DMS153 treated with DMSO at 0.1 percent for 48 hours (cell line): ENCODE measurements at regions not wholly inside any gene's neighbourhood (a gene's known extent, or its start where the extent isn't known, plus 50 kb on each side); places are given as distances from the start of the nearest gene placed in this dataset.
"Not testable (repeated sequence)": the region's sequence is repeated elsewhere in the genome, so short reads cannot be mapped to it uniquely, and the experiment has no call there.

Experiments used
- DNase-seq: peaks from one replicate; lab custom pipeline; 2025; ENCODE audit not compliant: unreplicated experiment; lab: John Stamatoyannopoulos, UW

DNA sequence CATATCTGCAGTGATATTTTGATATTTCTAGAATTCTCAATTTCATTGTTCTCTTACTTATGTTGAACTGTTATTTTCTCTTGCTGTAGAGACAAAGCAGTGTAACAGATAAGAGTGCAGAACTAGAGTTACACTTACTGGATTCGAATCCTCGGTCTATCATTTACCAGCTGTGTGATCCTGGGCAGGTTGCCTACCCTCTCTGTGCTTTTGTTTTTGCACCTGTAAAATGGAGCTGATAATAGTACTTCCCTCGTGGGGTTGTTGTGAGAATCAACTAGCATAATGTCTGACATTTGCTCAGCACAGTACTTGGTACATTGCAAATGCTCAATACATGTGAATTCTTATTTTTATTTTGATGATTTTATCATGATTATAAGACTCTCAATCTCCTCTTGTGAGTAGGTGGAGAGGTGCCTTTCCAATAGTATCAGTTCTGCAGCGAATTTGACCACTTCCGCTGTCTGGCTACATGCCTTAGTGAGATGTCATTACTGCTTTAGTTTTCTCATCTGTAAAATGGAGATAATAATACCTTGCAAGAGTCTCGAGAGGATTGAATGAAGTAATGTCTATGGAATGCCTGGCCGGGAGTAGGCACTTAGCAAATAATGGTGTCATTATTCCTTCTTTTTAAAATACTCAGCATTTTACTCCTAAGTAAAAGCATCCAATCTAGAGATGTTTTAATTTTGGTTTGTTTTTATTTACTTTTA, 312.2 kb upstream of the MAF start:
- no peak for DNase-seq

DNA sequence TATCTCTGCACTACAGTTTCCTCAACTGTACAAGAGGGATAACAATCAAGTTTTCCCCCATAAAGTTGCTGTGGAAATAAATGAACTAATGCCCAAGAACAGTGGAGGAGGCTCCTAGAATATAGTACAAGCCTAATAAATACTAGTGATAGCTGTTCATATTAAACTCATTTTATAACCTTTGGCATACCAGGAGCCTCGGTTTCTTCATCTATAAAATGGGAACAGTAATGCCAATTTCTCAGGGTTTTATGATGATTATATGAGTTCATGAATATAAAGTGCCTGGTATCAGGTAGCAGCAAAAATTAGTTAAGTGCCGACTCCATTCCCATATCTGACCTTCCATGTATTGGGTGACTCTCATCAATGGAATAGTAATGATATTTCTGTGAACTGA, 311.1 kb upstream of the MAF start:
- no peak for DNase-seq

DNA sequence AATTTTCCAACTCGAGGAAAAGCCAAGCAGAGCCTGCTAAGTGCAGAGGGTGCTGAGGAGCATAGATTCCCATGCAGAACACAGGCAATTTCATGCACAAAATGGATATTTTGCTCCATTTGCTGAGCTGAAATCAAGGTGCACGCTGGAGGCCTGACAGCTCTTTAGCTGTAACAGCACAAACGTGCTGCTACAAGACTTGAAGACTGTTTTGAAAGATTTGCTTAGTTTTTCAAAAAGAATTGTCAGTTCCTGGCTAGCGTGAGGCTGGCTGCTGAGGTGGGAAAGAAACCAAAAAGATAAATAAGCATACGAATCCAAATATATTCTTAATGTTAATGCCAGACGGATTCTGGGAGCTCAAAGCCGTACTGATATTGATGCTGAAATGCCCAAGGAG, 309.0 kb upstream of the MAF start:
- DNase-seq, result no peak

GRCh38 chr16:79903471-79903870, 302.9 kb upstream of the MAF start:
- DNase-seq, result no peak

DNA sequence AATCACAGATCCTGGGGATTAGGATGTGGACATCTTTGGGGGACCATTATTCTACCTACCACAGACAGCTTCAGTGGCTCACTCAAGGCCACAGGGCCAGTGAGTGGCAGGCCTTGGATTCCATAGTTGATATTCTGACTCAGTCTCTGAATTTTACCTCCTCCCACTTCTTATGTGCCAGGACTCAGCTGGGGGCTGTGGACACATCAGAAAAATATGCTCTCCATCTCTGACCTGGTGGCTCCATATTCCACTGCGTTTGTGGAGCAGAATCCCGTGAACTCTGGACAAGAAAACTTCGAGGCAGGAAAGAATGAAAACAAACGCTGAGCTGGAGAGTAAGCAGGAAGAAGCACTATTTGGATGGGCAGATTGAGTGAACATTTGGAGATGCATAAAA, 301.8 kb upstream of the MAF start:
- DNase-seq, result no peak

- no peak for DNase-seq
Measured at GRCh38 chr16:79901522-79901921, 301.0 kb upstream of the MAF start.

GRCh38 chr16:79899716-79900115, 299.2 kb upstream of the MAF start:
- no peak for DNase-seq

GRCh38 chr16:79899316-79899715, 298.8 kb upstream of the MAF start:
- DNase-seq, result no peak

- DNase-seq, result no peak
Measured at GRCh38 chr16:79898703-79899102, 298.2 kb upstream of the MAF start.

DNA sequence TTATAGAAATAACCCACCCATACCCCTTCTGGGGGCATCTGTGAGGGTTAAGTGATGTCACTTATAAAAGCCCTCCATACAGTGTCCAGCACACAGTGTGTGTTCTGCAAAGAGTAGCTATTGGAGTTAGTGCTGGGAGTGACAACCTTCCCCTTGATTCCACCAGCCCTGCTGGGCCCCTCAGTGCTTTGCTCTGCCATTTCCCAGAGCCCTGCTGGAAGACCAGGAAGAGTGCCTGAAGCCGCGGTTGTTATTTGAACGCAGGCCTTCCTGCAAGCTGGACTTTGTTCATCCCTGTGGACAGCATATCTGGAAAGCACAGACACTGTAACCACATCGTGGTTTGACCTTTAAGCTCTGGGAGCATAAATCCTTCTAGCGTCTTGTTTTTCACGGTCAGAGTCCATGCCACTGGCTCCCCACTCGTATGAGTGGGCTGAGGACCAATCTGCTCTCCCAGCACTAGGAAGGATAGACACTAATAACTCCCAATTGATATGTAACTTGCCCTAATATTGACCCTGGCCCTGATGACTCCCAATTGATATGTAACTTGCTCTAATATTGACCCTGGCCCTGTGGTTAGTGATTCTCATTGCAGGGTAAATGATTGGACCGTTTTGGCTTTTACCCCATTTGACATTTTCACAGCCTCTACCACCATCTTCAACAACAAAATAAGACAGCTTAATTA, 297.1 kb upstream of the MAF start:
- no peak for DNase-seq

- no peak for DNase-seq
Measured at GRCh38 chr16:79897104-79897452, 296.5 kb upstream of the MAF start.

- DNase-seq, result no peak
Measured at GRCh38 chr16:79895917-79896203, 295.3 kb upstream of the MAF start.

- no peak for DNase-seq
Measured at GRCh38 chr16:79895053-79895916, 294.7 kb upstream of the MAF start.

DNA sequence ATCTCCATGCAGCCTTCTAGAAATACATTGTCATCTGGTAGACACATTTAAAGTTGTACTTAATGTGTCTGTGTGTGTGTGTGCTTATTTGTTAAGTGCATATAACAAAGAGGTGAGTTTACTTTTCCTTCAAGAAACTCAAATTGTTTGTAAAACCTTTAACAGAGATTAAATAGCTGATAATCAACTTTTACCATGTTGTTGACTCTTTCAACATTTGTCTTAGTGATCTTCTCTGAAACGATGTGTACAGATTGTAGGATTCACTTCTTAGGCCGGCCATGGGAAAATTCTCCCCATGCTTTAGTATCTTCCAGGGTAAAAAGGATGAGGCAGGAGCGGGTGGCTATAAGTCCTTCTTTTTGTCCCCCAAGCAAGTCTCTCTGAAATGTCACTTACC, 292.9 kb upstream of the MAF start:
- DNase-seq, result no peak

- no peak for DNase-seq
Measured at GRCh38 chr16:79892278-79892677, 291.7 kb upstream of the MAF start.

GRCh38 chr16:79891458-79891857, 290.9 kb upstream of the MAF start:
- no peak for DNase-seq

DNA sequence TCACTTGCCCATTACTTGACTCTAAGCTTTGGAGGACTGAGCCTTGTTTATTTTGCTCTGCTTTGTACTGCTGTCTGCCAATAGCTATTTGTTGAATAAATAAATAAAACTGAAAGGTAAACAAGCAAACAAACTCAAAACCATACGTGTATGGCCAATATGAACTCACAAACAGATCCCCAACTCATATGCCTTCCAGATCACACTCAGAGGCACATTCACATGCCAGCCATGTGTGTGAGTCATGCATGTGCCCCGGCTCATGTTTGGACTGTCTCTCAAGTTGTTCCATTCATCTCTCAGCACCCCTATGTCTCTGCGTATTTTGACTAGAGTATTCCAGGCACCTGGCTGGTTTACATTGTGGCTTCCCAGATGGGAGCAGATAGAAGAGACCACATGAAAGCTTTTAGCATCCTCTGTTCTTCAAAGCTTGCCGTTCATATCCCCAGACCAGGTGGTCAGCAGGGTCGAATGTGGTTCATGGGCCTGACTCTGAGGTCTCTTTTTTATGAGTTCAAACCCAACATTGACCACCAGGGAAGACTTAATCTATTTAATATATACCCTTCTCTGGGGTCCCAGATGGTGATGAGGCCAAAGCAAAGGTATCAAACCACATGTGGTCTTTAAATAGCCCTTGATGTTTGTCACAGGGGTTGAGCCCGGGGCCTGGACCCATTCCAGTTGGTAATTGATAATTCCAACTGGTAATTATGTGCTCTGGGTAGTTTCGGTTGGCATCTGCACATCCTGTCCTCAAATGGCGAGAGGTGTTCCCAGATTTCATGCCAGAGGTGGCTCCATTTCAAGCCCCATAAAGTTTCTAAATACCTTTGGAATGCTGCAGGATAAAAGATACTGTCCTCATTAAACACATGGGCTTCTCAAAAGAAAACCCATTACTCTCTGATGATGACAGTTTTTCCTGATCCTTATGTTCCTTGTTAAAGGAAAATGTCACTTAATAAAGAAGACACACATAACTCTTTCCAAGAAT, 287.3 kb upstream of the MAF start:
- DNase-seq, result no peak

DNA sequence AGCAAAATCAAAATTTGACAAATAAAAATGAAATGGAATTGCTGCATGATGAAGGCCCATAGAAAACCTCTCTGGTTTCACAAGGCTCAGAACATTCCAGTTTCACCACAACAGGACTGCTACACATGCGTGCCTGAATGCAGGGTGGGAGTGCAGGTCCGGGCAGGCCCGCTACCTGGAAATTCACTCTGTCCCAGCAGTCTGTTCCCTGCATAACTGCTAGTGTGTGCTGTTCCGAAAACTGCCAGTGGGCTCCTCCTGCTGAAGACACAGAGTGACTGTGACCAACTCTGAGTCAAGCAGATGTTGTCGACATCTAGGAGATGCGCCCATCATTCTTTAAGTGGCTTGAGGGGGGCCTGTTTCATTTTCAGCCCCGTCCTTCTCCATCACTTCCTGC, 284.8 kb upstream of the MAF start:
- no peak for DNase-seq

DNA sequence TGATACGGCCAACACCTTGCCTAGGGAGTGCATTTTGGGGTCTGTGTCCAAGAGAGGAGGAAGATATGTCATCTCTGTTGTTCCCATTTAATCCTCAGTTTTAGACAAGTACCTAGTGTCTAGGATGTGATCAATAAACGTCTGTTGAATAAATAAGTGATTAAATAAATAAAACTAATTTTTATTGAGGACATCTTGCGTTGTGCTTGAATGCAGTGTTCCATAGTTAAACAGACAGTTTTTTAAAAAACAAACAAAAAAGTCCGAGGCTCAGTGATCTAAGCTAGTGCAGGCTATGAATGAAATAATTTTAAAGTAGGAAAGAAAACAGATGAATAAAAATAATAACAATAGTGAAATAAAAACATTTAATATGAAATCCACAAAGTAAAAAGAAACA, 283.0 kb upstream of the MAF start:
- no peak for DNase-seq

DNA sequence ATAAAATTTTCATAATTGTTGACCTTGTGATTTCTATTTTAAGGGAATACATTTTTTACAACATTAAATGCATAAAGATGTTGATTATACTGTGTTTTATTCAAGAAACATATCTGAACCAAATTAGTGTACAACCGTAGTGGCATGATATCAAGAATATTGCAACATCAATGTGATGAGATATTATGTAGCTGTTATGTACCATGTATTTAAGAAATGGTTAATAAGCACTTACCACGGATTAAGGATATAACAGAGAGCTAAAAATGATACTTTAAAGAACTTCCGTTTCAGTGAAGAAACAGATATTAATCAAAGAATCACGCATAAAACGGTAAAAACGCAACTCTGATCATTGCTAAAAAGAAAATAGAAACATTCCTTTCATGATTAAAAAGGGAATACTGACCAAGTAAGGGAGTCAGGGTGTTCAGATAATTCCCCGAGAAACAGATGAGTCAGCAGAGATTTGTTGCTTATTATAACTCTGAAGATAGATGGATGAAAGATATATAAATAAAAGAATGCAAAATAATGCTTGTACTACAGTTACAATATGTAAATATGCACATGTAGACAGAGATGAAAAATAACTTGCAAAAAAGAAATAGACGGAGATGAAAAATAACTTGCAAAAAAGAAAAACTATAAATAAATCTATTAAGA, 281.9 kb upstream of the MAF start:
- DNase-seq, result no peak

DNA sequence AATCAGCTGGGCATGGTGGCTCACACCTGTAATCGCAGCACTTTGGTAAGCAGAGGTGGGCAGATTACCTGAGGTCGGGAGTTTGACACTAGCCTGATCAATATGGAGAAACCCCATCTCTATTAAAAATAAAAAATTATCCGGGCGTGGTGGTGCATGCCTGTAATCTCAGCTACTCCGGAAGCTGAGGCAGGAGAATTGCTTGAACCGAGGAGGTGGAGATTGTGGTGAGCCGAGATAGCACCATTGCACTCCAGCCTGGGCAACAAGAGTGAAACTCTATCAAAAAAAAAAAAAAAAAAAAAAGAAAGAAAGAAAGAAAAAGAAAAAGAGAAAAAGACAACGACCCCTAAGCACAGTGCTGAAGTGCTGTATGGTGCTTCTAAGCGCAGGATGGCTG, 280.6 kb upstream of the MAF start:
- not testable (repeated sequence) for DNase-seq
